G401 (cell line): ENCODE measurements at regions not wholly inside any gene's neighbourhood (a gene's known extent, or its start where the extent isn't known, plus 50 kb on each side); places are given as distances from the start of the nearest gene placed in this dataset.

Experiments used
- DNase-seq: peaks from one replicate; pipeline ENCODE4 v3.0.0-alpha.2; 2015; ENCODE audit warnings: low spot score
- in situ Hi-C: cut with HindIII; loops from 2 replicates; pipeline ENCODE4 v1.10.0; 2016; ENCODE audit warnings: low sequenced_read_pairs, mixed read lengths

- in situ Hi-C loops: no loop called here
- DNase-seq: no peak
Observed at GRCh38 chr13:86684402-86684801, 885.2 kb upstream of the SLITRK6 start.

- peak; percentile 83 for DNase-seq
- in situ Hi-C loops: no loop called here
Observed at GRCh38 chr13:86689911-86690310, 890.7 kb upstream of the SLITRK6 start.

GRCh38 chr13:86692291-86692690 is 893.1 kb upstream of the SLITRK6 start:
- in situ Hi-C loops: no loop called here
- DNase-seq: no peak

- in situ Hi-C loops: no loop called here
- no peak for DNase-seq
Observed at GRCh38 chr13:86710013-86710412, 910.8 kb upstream of the SLITRK6 start.

- no peak for DNase-seq
- in situ Hi-C loops: no loop called here
Observed at GRCh38 chr13:86710896-86711295, 911.7 kb upstream of the SLITRK6 start.

GRCh38 chr13:86714495-86714894 is 915.3 kb upstream of the SLITRK6 start:
- DNase-seq: no peak
- in situ Hi-C loops: no loop called here

GRCh38 chr13:86725105-86725504 is 925.9 kb upstream of the SLITRK6 start:
- in situ Hi-C loops: no loop called here
- no peak for DNase-seq

- in situ Hi-C loops: no loop called here
- no peak for DNase-seq
Observed at GRCh38 chr13:86729206-86729605, 930.0 kb upstream of the SLITRK6 start.

GRCh38 chr13:86731987-86732386 is 932.8 kb upstream of the SLITRK6 start:
- DNase-seq: no peak
- in situ Hi-C loops: no loop called here

- in situ Hi-C loops: no loop called here
- no peak for DNase-seq
Observed at GRCh38 chr13:86737334-86737932, 933.7 kb upstream of the SLITRK5 start.

- in situ Hi-C loops: no loop called here
- no peak for DNase-seq
Observed at GRCh38 chr13:86741762-86742285, 929.3 kb upstream of the SLITRK5 start.

- DNase-seq: no peak
- in situ Hi-C loops: no loop called here
Observed at GRCh38 chr13:86757236-86757978, 913.8 kb upstream of the SLITRK5 start.

- DNase-seq: no peak
- in situ Hi-C loops: no loop called here
Observed at GRCh38 chr13:86758116-86758515, 913.1 kb upstream of the SLITRK5 start.

- no peak for DNase-seq
- in situ Hi-C loops: no loop called here
Observed at GRCh38 chr13:86760620-86761019, 910.6 kb upstream of the SLITRK5 start.

- DNase-seq: no peak
- in situ Hi-C loops: no loop called here
Observed at GRCh38 chr13:86765462-86765861, 905.7 kb upstream of the SLITRK5 start.

GRCh38 chr13:86788616-86789015 is 882.6 kb upstream of the SLITRK5 start:
- no peak for DNase-seq
- in situ Hi-C loops: no loop called here

- in situ Hi-C loops: no loop called here
Observed at GRCh38 chr13:86792153-86792651, 879.0 kb upstream of the SLITRK5 start.

GRCh38 chr13:86795858-86796257 is 875.3 kb upstream of the SLITRK5 start:
- in situ Hi-C loops: no loop called here
- no peak for DNase-seq

More at GRCh38 chr13:86792153-86792651, 879.0 kb upstream of the SLITRK5 start:
- no peak for DNase-seq

GRCh38 chr13:86810361-86810760 is 860.8 kb upstream of the SLITRK5 start:
- DNase-seq: no peak
- in situ Hi-C loops: no loop called here

GRCh38 chr13:86813198-86813597 is 858.0 kb upstream of the SLITRK5 start:
- DNase-seq: no peak
- in situ Hi-C loops: no loop called here

GRCh38 chr13:86825410-86825809 is 845.8 kb upstream of the SLITRK5 start:
- in situ Hi-C loops: no loop called here
- DNase-seq: no peak
